Glomerular endothelial cell (primary cell): ENCODE measurements at regions not wholly inside any gene's neighbourhood (a gene's known extent, or its start where the extent isn't known, plus 50 kb on each side); places are given as distances from the start of the nearest gene placed in this dataset.

ENCODE experiments used
- DNase-seq: peaks from one replicate; pipeline ENCODE4 v3.0.0-alpha.2; 2011; ENCODE audit warnings: low read depth, low spot score; ENCODE audit errors: extremely low read depth

- no peak for DNase-seq
Measured at GRCh38 chr16:9545522-9546437, 454.3 kb downstream of the HAPSTR1 start.

GRCh38 chr16:9546438-9546786 lies 455.0 kb downstream of the HAPSTR1 start:
- no peak for DNase-seq

- no peak for DNase-seq
Measured at GRCh38 chr16:9549487-9549886, 458.0 kb downstream of the HAPSTR1 start.

GRCh38 chr16:9555051-9555450 lies 463.6 kb downstream of the HAPSTR1 start:
- DNase-seq, result no peak

- DNase-seq, result no peak
Measured at GRCh38 chr16:9556949-9557665, 465.7 kb downstream of the HAPSTR1 start.

GRCh38 chr16:9557713-9558112 lies 466.3 kb downstream of the HAPSTR1 start:
- no peak for DNase-seq

GRCh38 chr16:9566099-9566498 lies 474.7 kb downstream of the HAPSTR1 start:
- DNase-seq, result no peak

GRCh38 chr16:9567666-9568065 lies 476.2 kb downstream of the HAPSTR1 start:
- no peak for DNase-seq

GRCh38 chr16:9568261-9568660 lies 476.8 kb downstream of the HAPSTR1 start:
- no peak for DNase-seq

GRCh38 chr16:9570521-9570920 lies 479.1 kb downstream of the HAPSTR1 start:
- no peak for DNase-seq

- DNase-seq, result no peak
Measured at GRCh38 chr16:9578459-9578858, 487.0 kb downstream of the HAPSTR1 start.

- no peak for DNase-seq
Measured at GRCh38 chr16:9580025-9580424, 488.6 kb downstream of the HAPSTR1 start.

- no peak for DNase-seq
Measured at GRCh38 chr16:9593440-9593839, 502.0 kb downstream of the HAPSTR1 start.

- DNase-seq, result no peak
Measured at GRCh38 chr16:9594047-9594446, 502.6 kb downstream of the HAPSTR1 start.

GRCh38 chr16:9594946-9595345 lies 503.5 kb downstream of the HAPSTR1 start:
- no peak for DNase-seq

GRCh38 chr16:9595393-9595792 lies 503.9 kb downstream of the HAPSTR1 start:
- no peak for DNase-seq

- DNase-seq, result no peak
Measured at GRCh38 chr16:9596788-9597187, 505.3 kb downstream of the HAPSTR1 start.

- no peak for DNase-seq
Measured at GRCh38 chr16:9597967-9598730, 506.7 kb downstream of the HAPSTR1 start.

- DNase-seq, result no peak
Measured at GRCh38 chr16:9598731-9599083, 507.3 kb downstream of the HAPSTR1 start.

GRCh38 chr16:9599415-9600120 lies 508.1 kb downstream of the HAPSTR1 start:
- DNase-seq, result no peak

GRCh38 chr16:9602189-9602588 lies 510.7 kb downstream of the HAPSTR1 start:
- no peak for DNase-seq
